GM12878 (cell line): ENCODE measurements at regions not wholly inside any gene's neighbourhood (a gene's known extent, or its start where the extent isn't known, plus 50 kb on each side); places are given as distances from the start of the nearest gene placed in this dataset.
"Not testable (repeated sequence)": the region's sequence is repeated elsewhere in the genome, so short reads cannot be mapped to it uniquely, and the experiment has no call there.

ENCODE experiments used
- ATAC-seq: fragments of 200-7000 bp; cut with Tn5 transposase; 3 replicates; pipeline ENCODE4 v1.9.1; 2020; ENCODE audit warnings: mild to moderate bottlenecking, moderate library complexity
- BruUV-seq: library from RNA; stranded (reverse); fragments of 400-500 nt; replicated peaks from 2 replicates; lab custom pipeline; 2021; lab: Mats Ljungman, UMichigan
- CTCF ChIA-PET: fragments of 300-600 bp; sonication (Branson Sonifier 250); formaldehyde crosslinking; extraction: SDS; loops from one replicate; lab custom pipeline; 2021; ENCODE audit warnings: inconsistent platforms; lab: Yijun Ruan, JAX
- POLR2A ChIA-PET: fragments of 350-600 bp; formaldehyde crosslinking; extraction: SDS; loops from one replicate; lab custom pipeline; 2021; ENCODE audit warnings: inconsistent platforms; lab: Charles Lee
- RAD21 ChIA-PET: fragments of 300-600 bp; sonication (Branson Sonifier 250); formaldehyde crosslinking; loops from one replicate; lab custom pipeline; 2023; ENCODE audit warnings: antibody characterized with exemption; ENCODE audit not compliant: unreplicated experiment; lab: Charles Lee
- SMC1A ChIA-PET: fragments of 300-600 bp; sonication (Branson Sonifier 250); formaldehyde crosslinking; loops from one replicate; lab custom pipeline; 2023; ENCODE audit not compliant: unreplicated experiment, uncharacterized antibody; lab: Charles Lee
- DNase-seq: peaks from one replicate; pipeline ENCODE4 v3.0.0-alpha.2; 2011; ENCODE audit warnings: low read depth, low spot score
- FAIRE-seq: peaks from 3 replicates; lab custom pipeline; 2011; peaks lifted over from hg19 to GRCh38; lab: Jason Lieb, UNC
- H2AFZ ChIP-seq: 2 replicates; pipeline ENCODE4 v1.6.0; 2011; ENCODE audit warnings: low read depth, low read length, control low read depth; ENCODE audit not compliant: control insufficient read depth
- H3K27ac ChIP-seq: 2 replicates; pipeline ENCODE4 v1.5.1; 2011; ENCODE audit warnings: control low read depth; ENCODE audit not compliant: control insufficient read depth, insufficient read depth
- H3K27me3 ChIP-seq, 2 experiments: replicated peaks in 1 of 2; 2 replicates each; pipeline versions ENCODE4 v1.6.0 to v1.6.1; 2011; ENCODE audit warnings: low read length in 1 of 2; ENCODE audit not compliant: control insufficient read depth in 2 of 2, insufficient read depth in 2 of 2
- H3K36me3 ChIP-seq, 2 experiments: 2 replicates each; pipeline ENCODE4 v1.5.1; 2011; ENCODE audit warnings: low read length in 1 of 2; ENCODE audit not compliant: control insufficient read depth in 2 of 2, insufficient read depth in 2 of 2
- H3K4me1 ChIP-seq: 2 replicates; pipeline ENCODE4 v1.6.1; 2011; ENCODE audit warnings: mild to moderate bottlenecking, low read length, moderate library complexity, mixed read lengths; ENCODE audit not compliant: control insufficient read depth, insufficient read depth
- H3K4me2 ChIP-seq: 2 replicates; pipeline ENCODE4 v1.6.0; 2011; ENCODE audit warnings: control low read depth; ENCODE audit not compliant: control insufficient read depth, insufficient read depth
- H3K4me3 ChIP-seq: fragments of 200-600 bp; sonication (generic); 2 replicates; pipeline ENCODE4 v1.5.1; 2016
- H3K79me2 ChIP-seq: 2 replicates; pipeline ENCODE4 v1.6.0; 2011; ENCODE audit warnings: low read length; ENCODE audit not compliant: control insufficient read depth, insufficient read depth
- H3K9ac ChIP-seq: 2 replicates; pipeline ENCODE4 v1.8.0; 2011; ENCODE audit warnings: low read length, control low read depth, mixed read lengths; ENCODE audit not compliant: control insufficient read depth, insufficient read depth
- H3K9me3 ChIP-seq: replicated peaks from 3 replicates; pipeline ENCODE4 v1.5.1; 2011; ENCODE audit warnings: mild to moderate bottlenecking, low read length; ENCODE audit not compliant: control insufficient read depth, insufficient read depth
- H4K20me1 ChIP-seq: 2 replicates; pipeline ENCODE4 v1.6.0; 2011; ENCODE audit not compliant: control insufficient read depth, insufficient read depth
- BCL11A ChIP-seq: IDR thresholded peaks from 2 replicates; pipeline ENCODE4 v1.6.1; 2011; ENCODE audit warnings: low read depth, low read length
- BMI1 ChIP-seq: fragments of 450-650 bp; IDR thresholded peaks from 2 replicates; pipeline ENCODE4 v1.6.1; 2016; ENCODE audit warnings: mild to moderate bottlenecking, moderate library complexity, borderline replicate concordance
- BRCA1 ChIP-seq: IDR thresholded peaks from 2 replicates; pipeline ENCODE4 v1.6.1; 2011; ENCODE audit warnings: low read depth, low read length, improper control_type of control experiment
- EED ChIP-seq: sonication (generic); IDR thresholded peaks from 2 replicates; pipeline ENCODE4 v1.6.1; 2016; ENCODE audit warnings: antibody characterized with exemption, low read depth
- ETV6 ChIP-seq, 2 experiments: fragments of 450-650 bp in 1 of 2; IDR thresholded peaks in 1 of 2; conservative IDR thresholded peaks in 1 of 2; 2 replicates each; pipeline ENCODE4 v1.6.1; 2014; ENCODE audit warnings: antibody characterized with exemption in 1 of 2, borderline replicate concordance in 1 of 2, low read depth in 1 of 2, mild to moderate bottlenecking in 1 of 2, moderate library complexity in 1 of 2
- IKZF1 ChIP-seq: fragments of 450-650 bp; conservative IDR thresholded peaks from 2 replicates; pipeline ENCODE4 v1.6.1; 2017; ENCODE audit warnings: antibody characterized with exemption, mild to moderate bottlenecking
- JUND ChIP-seq: IDR thresholded peaks from 2 replicates; pipeline ENCODE4 v1.6.1; 2012; ENCODE audit warnings: low read depth, mild to moderate bottlenecking, low read length, improper control_type of control experiment, moderate library complexity
- KDM1A ChIP-seq: fragments of 200-600 bp; sonication (generic); IDR thresholded peaks from 2 replicates; pipeline ENCODE4 v1.6.1; 2016; ENCODE audit warnings: borderline replicate concordance
- MYC ChIP-seq: IDR thresholded peaks from 2 replicates; pipeline ENCODE4 v1.6.1; 2011; ENCODE audit warnings: mild to moderate bottlenecking, low read length, moderate library complexity, inconsistent platforms; ENCODE audit not compliant: insufficient read depth, insufficient replicate concordance, insufficient read length, severe bottlenecking
- NBN ChIP-seq: fragments of 450-650 bp; IDR thresholded peaks from 2 replicates; pipeline ENCODE4 v1.6.1; 2016
- POLR2AphosphoS5 ChIP-seq: IDR thresholded peaks from 2 replicates; pipeline ENCODE4 v1.6.1; 2011; ENCODE audit warnings: mild to moderate bottlenecking, low read length, inconsistent platforms
- PRDM15 ChIP-seq: fragments of 450-650 bp; formaldehyde crosslinking; IDR thresholded peaks from 2 replicates; pipeline ENCODE4 v1.4.0; 2020; ENCODE audit warnings: mild to moderate bottlenecking, moderate library complexity
- RCOR1 ChIP-seq: conservative IDR thresholded peaks from 2 replicates; pipeline ENCODE4 v1.6.1; 2012; ENCODE audit warnings: low read depth, low read length, improper control_type of control experiment
- SMAD1 ChIP-seq: fragments of 450-650 bp; IDR thresholded peaks from 2 replicates; pipeline ENCODE4 v1.6.1; 2018; ENCODE audit warnings: mild to moderate bottlenecking, low read depth; ENCODE audit not compliant: partially characterized antibody
- TAF1 ChIP-seq: IDR thresholded peaks from 2 replicates; pipeline ENCODE4 v1.6.1; 2011; ENCODE audit warnings: mild to moderate bottlenecking, low read depth, low read length, borderline replicate concordance
- WGBS: methylation state at CpG from one replicate; pipeline ENCODE4 v1.1.6; 2016; ENCODE audit warnings: low lambda C conversion rate; ENCODE audit not compliant: insufficient replicate concordance, insufficient coverage; ENCODE audit errors: missing lambda C conversion rate; 5-methylcytosine and 5-hydroxymethylcytosine counted together
- in situ Hi-C: fragments of 300-500 bp; cut with MboI; formaldehyde crosslinking; loops from 9 replicates; pipeline ENCODE4 v1.14.3; 2018; ENCODE audit warnings: mixed read lengths
- intact Hi-C: fragments of 100-400 bp; cut with micrococcal nuclease; formaldehyde crosslinking; loops from one replicate; pipeline ENCODE4 v1.14.2; 2022; ENCODE audit not compliant: unreplicated experiment

DNA sequence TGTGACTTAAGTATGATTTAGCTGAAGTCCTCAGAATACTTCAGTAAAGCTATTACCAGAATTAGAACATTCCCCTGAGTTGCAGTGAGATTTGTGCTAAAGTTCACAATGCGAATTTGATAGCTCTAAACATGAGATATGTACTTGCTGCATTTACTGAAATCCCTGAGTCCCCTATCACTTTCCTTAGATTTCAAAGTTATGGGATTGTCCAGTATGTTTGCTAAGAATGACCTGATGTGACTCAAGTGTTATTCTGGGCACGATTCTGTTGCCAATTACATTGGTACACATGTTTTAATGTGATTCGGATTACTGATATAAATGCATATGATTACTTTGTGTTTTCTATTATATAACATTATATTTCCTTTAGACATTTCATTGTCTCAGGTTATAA lies 91.3 kb upstream of the AMOT start (continued):
- no peak for TF ChIP-seq EED
- TF ChIP-seq BRCA1 = no peak
- TF ChIP-seq NBN = no peak
- no peak for TF ChIP-seq SMAD1
- no peak for TF ChIP-seq BMI1
- TF ChIP-seq ETV6 (conservative IDR thresholded peaks at IDR 0.05 in 1 of 2, IDR thresholded peaks at IDR 0.05 in 1 of 2; ENCODE audit: borderline replicate concordance in 1 of 2, low read depth in 1 of 2) = no peak
- no peak for TF ChIP-seq TAF1
- TF ChIP-seq RCOR1 = no peak

DNA sequence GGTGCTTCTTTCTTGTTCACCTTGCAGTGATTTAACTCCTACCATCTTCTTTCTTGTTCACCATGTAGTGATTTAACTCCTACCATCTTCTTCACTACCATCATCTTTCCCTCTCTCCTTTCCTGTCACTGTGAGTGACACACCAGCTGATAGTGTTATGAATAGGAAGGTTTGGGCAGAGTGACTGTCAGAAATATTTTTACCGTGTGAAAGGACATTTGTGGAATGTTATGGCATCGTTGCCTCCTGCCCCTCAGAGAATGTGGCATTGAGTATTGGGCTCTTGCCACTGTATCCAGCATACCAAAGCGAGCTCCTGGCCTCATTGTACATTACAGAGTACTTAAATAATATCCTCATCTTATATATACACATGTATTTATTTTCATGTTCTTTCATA lies 90.8 kb upstream of the AMOT start:
- intact Hi-C loops (no loop called here), in situ Hi-C loops (no loop called here)
- ChIA-PET CTCF (no interaction called here), RAD21 (no interaction called here), POLR2A (no interaction called here)
- Histone ChIP-seq H3K36me3 (no peaks in the 10 kb centered on the region), H3K9me3 (no peaks in the 10 kb centered on the region), H3K4me2 (no peak overlapping the region), H3K4me3 (no peak overlapping the region), H2AFZ (no peak overlapping the region), H3K9ac (no peak overlapping the region), H4K20me1 (no peaks in the 10 kb centered on the region)
- no peak for TF ChIP-seq BCL11A
- TF ChIP-seq KDM1A = no peak
- TF ChIP-seq MYC = no peak
- no peak for TF ChIP-seq POLR2AphosphoS5
- no peak for TF ChIP-seq JUND
- TF ChIP-seq PRDM15 (CRISPR knock-in tag) = no peak
- no peak for TF ChIP-seq IKZF1
- TF ChIP-seq, all 136 proteins: peak for 0
- Histone ChIP-seq H3K27ac (no peak overlapping the region), H3K79me2 (no peaks in the 10 kb centered on the region), H3K4me1 (no peaks in the 10 kb centered on the region), H3K27me3 (no peaks in the 10 kb centered on the region)
- WGBS = 18% methylated on average over 3 of the region's 3 CpGs
- BruUV-seq = no TSS peak
- FAIRE-seq = no peak
- no peak for DNase-seq
- SMC1A ChIA-PET = no interaction called here
- ATAC-seq = no peak

- H3K9ac ChIP-seq, H2AFZ ChIP-seq, CTCF ChIA-PET, in situ Hi-C loops, ATAC-seq, BruUV-seq, DNase-seq, POLR2A ChIA-PET, H3K4me2 ChIP-seq, H3K27me3 ChIP-seq, H3K36me3 ChIP-seq, RAD21 ChIA-PET, H3K4me3 ChIP-seq, H4K20me1 ChIP-seq, H3K27ac ChIP-seq, H3K79me2 ChIP-seq, FAIRE-seq, intact Hi-C loops, H3K4me1 ChIP-seq, SMC1A ChIA-PET, H3K9me3 ChIP-seq: not testable (repeated sequence)
- 0% methylated on average over 1 of the region's 1 CpG for WGBS
These were observed 82.8 kb upstream of the AMOT start for GRCh38 chrX:112923381-112923780.
